Gastrocnemius medialis (tissue), 4 donors: ENCODE measurements at regions not wholly inside any gene's neighbourhood (a gene's known extent, or its start where the extent isn't known, plus 50 kb on each side); places are given as distances from the start of the nearest gene placed in this dataset.

ENCODE experiments used
- POLR2A ChIP-seq, 2 donors: fragments of 450-650 bp; IDR thresholded peaks; one replicate each; pipeline ENCODE4 v1.6.1; 2017; ENCODE audit warnings: antibody characterized with exemption in 2 of 2, mild to moderate bottlenecking in 2 of 2, moderate library complexity in 2 of 2
- TF ChIP-seq, protein P1 (sequence below), 5 experiments: fragments of 450-650 bp in 3 of 5; fragments of 200-600 bp in 2 of 5; sonication (generic) in 2 of 5; IDR thresholded peaks in 4 of 5; conservative IDR thresholded peaks in 1 of 5; 1 replicate in 4 of 5; 2 replicates in 1 of 5; pipeline ENCODE4 v1.5.1; 2016 to 2019; ENCODE audit warnings: antibody characterized with exemption in 5 of 5, mild to moderate bottlenecking in 3 of 5, moderate library complexity in 3 of 5

DNA sequence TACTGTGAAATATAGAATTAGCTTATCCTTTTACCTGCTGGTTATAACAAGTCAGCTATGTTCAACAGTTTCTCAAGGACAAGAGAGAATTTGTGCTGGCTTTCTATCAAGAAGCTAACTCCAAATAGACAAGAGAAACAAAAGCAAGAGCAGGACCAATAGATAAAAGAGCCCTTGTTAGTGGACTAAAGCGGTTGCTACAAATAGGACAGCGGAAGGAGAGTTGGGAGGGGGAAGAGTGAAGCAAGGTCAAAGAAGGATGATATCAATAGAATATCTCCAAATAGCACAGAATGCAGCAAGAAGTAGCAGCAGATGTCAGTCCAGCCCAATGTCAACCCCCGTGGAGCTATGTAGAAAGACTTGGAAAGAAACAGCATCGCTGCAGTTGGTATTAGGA lies 53.0 kb upstream of the AKT3 start:
- TF ChIP-seq, protein P1, sequence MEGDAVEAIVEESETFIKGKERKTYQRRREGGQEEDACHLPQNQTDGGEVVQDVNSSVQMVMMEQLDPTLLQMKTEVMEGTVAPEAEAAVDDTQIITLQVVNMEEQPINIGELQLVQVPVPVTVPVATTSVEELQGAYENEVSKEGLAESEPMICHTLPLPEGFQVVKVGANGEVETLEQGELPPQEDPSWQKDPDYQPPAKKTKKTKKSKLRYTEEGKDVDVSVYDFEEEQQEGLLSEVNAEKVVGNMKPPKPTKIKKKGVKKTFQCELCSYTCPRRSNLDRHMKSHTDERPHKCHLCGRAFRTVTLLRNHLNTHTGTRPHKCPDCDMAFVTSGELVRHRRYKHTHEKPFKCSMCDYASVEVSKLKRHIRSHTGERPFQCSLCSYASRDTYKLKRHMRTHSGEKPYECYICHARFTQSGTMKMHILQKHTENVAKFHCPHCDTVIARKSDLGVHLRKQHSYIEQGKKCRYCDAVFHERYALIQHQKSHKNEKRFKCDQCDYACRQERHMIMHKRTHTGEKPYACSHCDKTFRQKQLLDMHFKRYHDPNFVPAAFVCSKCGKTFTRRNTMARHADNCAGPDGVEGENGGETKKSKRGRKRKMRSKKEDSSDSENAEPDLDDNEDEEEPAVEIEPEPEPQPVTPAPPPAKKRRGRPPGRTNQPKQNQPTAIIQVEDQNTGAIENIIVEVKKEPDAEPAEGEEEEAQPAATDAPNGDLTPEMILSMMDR (IDR thresholded peaks at IDR 0.05 in 4 of 5, conservative IDR thresholded peaks at IDR 0.05 in 1 of 5): no peak
- TF ChIP-seq POLR2A (IDR thresholded peaks at IDR 0.05): no peak
